Sigmoid colon (tissue), 6 donors: ENCODE measurements at regions not wholly inside any gene's neighbourhood (a gene's known extent, or its start where the extent isn't known, plus 50 kb on each side); places are given as distances from the start of the nearest gene placed in this dataset.
"Not testable (repeated sequence)": the region's sequence is repeated elsewhere in the genome, so short reads cannot be mapped to it uniquely, and the experiment has no call there.

Source experiments
- DNase-seq: peaks from one replicate; pipeline ENCODE4 v3.0.0-alpha.2; 2019
- H3K27ac ChIP-seq, 4 donors: fragments of 200-600 bp; sonication (generic); one replicate each; pipeline ENCODE4 v1.5.1; 2016 to 2019; ENCODE audit warnings: mild to moderate bottlenecking in 1 of 4
- H3K27me3 ChIP-seq, 3 donors: fragments of 200-600 bp; sonication (generic); one replicate each; pipeline ENCODE4 v1.5.1; 2019; ENCODE audit warnings: mild to moderate bottlenecking in 1 of 3
- H3K36me3 ChIP-seq, 4 donors: fragments of 200-600 bp; sonication (generic); one replicate each; pipeline ENCODE4 v1.5.1; 2016 to 2019
- H3K4me1 ChIP-seq, 4 donors: fragments of 200-600 bp; sonication (generic); one replicate each; pipeline ENCODE4 v1.5.1; 2017 to 2019
- H3K4me3 ChIP-seq, 4 donors: fragments of 200-600 bp; sonication (generic); one replicate each; pipeline ENCODE4 v1.5.1; 2017 to 2019; ENCODE audit warnings: mild to moderate bottlenecking in 2 of 4, moderate library complexity in 1 of 4
- H3K9me3 ChIP-seq, 4 donors: fragments of 200-600 bp in 3 of 4; sonication (generic) in 3 of 4; one replicate each; pipeline versions ENCODE4 v1.5.1 to v1.6.1; 2013 to 2019
- EP300 ChIP-seq, 4 donors: sonication (generic); formaldehyde crosslinking; IDR thresholded peaks; one replicate each; pipeline ENCODE4 v1.6.1; 2017; ENCODE audit warnings: antibody characterized with exemption in 4 of 4
- POLR2A ChIP-seq, 2 donors: fragments of 450-650 bp; IDR thresholded peaks; one replicate each; pipeline ENCODE4 v1.6.1; 2016; ENCODE audit warnings: antibody characterized with exemption in 2 of 2, mild to moderate bottlenecking in 2 of 2, moderate library complexity in 2 of 2
- POLR2AphosphoS5 ChIP-seq, 4 donors: sonication (generic); formaldehyde crosslinking; IDR thresholded peaks; one replicate each; pipeline ENCODE4 v1.6.1; 2017; ENCODE audit warnings: antibody characterized with exemption in 4 of 4
- WGBS, 2 donors: extraction: QIAGEN DNeasy Blood & Tissue Kit; methylation state at CpG; one replicate each; pipeline ENCODE4 v1.1.7; 2013; 5-methylcytosine and 5-hydroxymethylcytosine counted together
- intact Hi-C: fragments of 100-400 bp; cut with DNase I; formaldehyde crosslinking; loops from one replicate; pipeline ENCODE4 v1.15.1; 2023
- TF ChIP-seq, protein P1 (sequence below), 4 experiments: fragments of 450-650 bp in 3 of 4; fragments of 200-600 bp in 1 of 4; IDR thresholded peaks; one replicate each; pipeline ENCODE4 v1.5.1; 2016 to 2019; ENCODE audit warnings: antibody characterized with exemption in 4 of 4, mild to moderate bottlenecking in 3 of 4, moderate library complexity in 2 of 4
- donor health status: healthy with polysubstance abuse.
- donor health status: healthy.

DNA sequence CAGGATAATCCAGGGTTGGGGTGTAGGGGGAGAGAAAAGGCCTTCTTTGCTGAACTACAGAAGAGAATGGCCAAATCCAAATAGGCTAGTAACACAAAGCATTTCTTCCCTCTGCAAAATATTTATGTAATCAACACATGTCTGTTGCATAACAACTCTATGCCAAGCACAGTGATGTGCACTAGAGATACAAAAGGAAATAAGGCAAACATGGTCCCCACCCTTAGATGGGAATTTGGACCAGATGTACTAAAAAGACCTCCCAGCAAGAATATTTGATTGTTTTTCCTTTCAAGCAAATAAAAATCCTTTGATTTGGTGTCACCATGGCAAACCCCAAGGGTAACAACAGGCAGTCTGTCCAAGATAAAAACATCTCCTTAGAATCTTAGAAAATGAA, 177.6 kb upstream of the FGF13 start:
- H3K9me3 ChIP-seq = no peaks in the 10 kb centered on the region
- H3K4me3 ChIP-seq = no peak overlapping the region
- no peak for DNase-seq
- intact Hi-C loops = no loop called here
- no peaks in the 10 kb centered on the region for H3K4me1 ChIP-seq
- H3K27ac ChIP-seq = no peak overlapping the region
- no peaks in the 10 kb centered on the region for H3K36me3 ChIP-seq
- H3K27me3 ChIP-seq = no peaks in the 10 kb centered on the region
- TF ChIP-seq POLR2A (IDR thresholded peaks at IDR 0.05) (no peak), EP300 (IDR thresholded peaks at IDR 0.05) (no peak), POLR2AphosphoS5 (IDR thresholded peaks at IDR 0.05) (no peak)
- TF ChIP-seq, protein P1, sequence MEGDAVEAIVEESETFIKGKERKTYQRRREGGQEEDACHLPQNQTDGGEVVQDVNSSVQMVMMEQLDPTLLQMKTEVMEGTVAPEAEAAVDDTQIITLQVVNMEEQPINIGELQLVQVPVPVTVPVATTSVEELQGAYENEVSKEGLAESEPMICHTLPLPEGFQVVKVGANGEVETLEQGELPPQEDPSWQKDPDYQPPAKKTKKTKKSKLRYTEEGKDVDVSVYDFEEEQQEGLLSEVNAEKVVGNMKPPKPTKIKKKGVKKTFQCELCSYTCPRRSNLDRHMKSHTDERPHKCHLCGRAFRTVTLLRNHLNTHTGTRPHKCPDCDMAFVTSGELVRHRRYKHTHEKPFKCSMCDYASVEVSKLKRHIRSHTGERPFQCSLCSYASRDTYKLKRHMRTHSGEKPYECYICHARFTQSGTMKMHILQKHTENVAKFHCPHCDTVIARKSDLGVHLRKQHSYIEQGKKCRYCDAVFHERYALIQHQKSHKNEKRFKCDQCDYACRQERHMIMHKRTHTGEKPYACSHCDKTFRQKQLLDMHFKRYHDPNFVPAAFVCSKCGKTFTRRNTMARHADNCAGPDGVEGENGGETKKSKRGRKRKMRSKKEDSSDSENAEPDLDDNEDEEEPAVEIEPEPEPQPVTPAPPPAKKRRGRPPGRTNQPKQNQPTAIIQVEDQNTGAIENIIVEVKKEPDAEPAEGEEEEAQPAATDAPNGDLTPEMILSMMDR (IDR thresholded peaks at IDR 0.05) = no peak

GRCh38 chrX:138886769-138887168, 175.3 kb upstream of the FGF13 start:
- DNase-seq = no peak
- WGBS, 2 donors = 51 to 76% methylated on average over 2 of the region's 2 CpGs
- Histone ChIP-seq H3K36me3 (no peaks in the 10 kb centered on the region), H3K4me3 (no peak overlapping the region), H3K4me1 (no peaks in the 10 kb centered on the region), H3K27me3 (no peaks in the 10 kb centered on the region), H3K9me3 (no peaks in the 10 kb centered on the region), H3K27ac (no peak overlapping the region)
- intact Hi-C loops = no loop called here
- TF ChIP-seq EP300 (IDR thresholded peaks at IDR 0.05) (no peak), POLR2A (IDR thresholded peaks at IDR 0.05) (no peak), POLR2AphosphoS5 (IDR thresholded peaks at IDR 0.05) (no peak)
- TF ChIP-seq, protein P1 (IDR thresholded peaks at IDR 0.05) = no peak

DNA sequence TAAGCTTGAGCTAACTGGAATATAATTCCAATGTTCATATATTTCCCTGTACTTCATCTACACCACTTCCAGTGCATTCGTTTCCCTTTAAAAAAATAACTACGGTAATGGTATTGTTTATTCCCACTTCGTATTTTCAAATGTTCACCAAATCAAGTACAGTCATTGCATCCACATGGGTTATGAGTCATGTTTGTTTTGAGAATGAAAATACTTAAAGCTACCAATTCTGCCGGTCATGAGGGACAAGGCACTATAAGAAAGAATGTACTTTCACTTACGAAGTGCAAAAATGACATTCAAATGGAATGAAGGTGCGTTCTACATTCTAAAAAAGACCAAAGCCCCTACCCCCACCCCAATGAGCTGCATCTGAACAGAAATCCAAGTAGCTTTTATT, 174.4 kb upstream of the FGF13 start:
- H3K27me3 ChIP-seq = no peaks in the 10 kb centered on the region
- DNase-seq = no peak
- TF ChIP-seq, protein P1 (IDR thresholded peaks at IDR 0.05) = no peak
- TF ChIP-seq POLR2A (IDR thresholded peaks at IDR 0.05) (no peak), EP300 (IDR thresholded peaks at IDR 0.05) (no peak), POLR2AphosphoS5 (IDR thresholded peaks at IDR 0.05) (no peak)
- intact Hi-C loops = no loop called here
- H3K4me1 ChIP-seq = no peaks in the 10 kb centered on the region
- WGBS, 2 donors = 82 to 84% methylated on average over 6 of the region's 6 CpGs
- no peak overlapping the region for H3K27ac ChIP-seq
- H3K36me3 ChIP-seq = no peaks in the 10 kb centered on the region
- no peak overlapping the region for H3K4me3 ChIP-seq
- no peaks in the 10 kb centered on the region for H3K9me3 ChIP-seq

GRCh38 chrX:138880293-138880692, 168.8 kb upstream of the FGF13 start:
- H3K9me3 ChIP-seq, H3K27me3 ChIP-seq, intact Hi-C loops, H3K36me3 ChIP-seq, DNase-seq, H3K4me1 ChIP-seq, H3K27ac ChIP-seq, H3K4me3 ChIP-seq: not testable (repeated sequence)
- 86 to 91% methylated on average over 4 of the region's 4 CpGs for WGBS, 2 donors

DNA sequence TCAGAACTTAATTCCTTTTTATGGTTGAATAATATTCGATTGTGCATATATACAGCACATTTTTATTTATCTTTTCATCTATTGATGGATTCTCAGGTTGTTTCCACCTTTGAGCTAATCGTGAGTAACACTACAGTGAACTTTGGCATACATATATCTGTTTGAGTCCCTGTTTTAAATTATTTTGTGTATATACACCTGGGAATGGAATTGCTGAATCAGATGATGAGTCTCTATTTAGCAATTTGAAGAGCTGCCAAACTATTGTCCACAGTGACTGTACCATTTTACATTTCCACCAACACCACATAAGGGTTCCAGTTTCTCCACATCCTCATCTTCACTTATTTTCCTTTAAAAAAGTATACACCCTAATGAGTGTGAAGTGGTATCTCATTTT, 166.2 kb upstream of the FGF13 start:
- intact Hi-C loops = no loop called here
- no peak for DNase-seq
- H3K36me3 ChIP-seq = no peaks in the 10 kb centered on the region
- no peak for TF ChIP-seq POLR2A (IDR thresholded peaks at IDR 0.05)
- TF ChIP-seq, protein P1 (IDR thresholded peaks at IDR 0.05) = no peak
- TF ChIP-seq EP300 (IDR thresholded peaks at IDR 0.05) = no peak
- TF ChIP-seq POLR2AphosphoS5 (IDR thresholded peaks at IDR 0.05) = no peak
- H3K27me3 ChIP-seq = no peaks in the 10 kb centered on the region
- no peak overlapping the region for H3K4me3 ChIP-seq
- no peaks in the 10 kb centered on the region for H3K9me3 ChIP-seq
- no peak overlapping the region for H3K27ac ChIP-seq
- no peaks in the 10 kb centered on the region for H3K4me1 ChIP-seq
- WGBS, 2 donors = 56 to 83% methylated on average over 2 of the region's 2 CpGs
